ENCODE measurements at regions not wholly inside any gene's neighbourhood (a gene's known extent, or its start where the extent isn't known, plus 50 kb on each side); places are given as distances from the start of the nearest gene placed in this dataset.

GRCh38 chr16:65660390-65660789 lies 538.5 kb upstream of the CDH11 start:
- TF ChIP-seq POLR2A (IDR thresholded peaks at IDR 0.05), result no peak
- TF ChIP-seq CTCF (IDR thresholded peaks at IDR 0.05), result no peak
